ENCODE measurements at regions not wholly inside any gene's neighbourhood (a gene's known extent, or its start where the extent isn't known, plus 50 kb on each side); places are given as distances from the start of the nearest gene placed in this dataset.
A peak's percentile ranks its signal among the peaks of the same experiment; 100 is the strongest.

DNA sequence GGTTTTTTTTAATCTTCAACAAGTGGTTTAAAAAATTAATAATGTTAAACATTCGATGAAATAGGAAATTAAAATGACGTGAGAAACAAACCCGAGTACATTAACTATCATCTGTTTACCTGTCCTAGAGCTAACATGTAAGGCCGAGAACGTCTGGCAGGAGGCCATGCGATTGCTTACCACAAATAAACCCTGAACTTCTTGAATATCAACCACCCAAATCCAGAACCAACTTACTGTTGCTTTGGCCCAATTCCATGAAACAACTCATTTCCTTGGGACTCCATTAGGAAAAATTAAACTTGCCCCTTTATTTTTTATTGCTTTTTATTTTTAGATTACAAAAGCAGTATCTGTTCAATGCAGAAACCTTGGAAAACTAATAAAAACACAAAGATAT lies 228.9 kb upstream of the IRS2 start:
- Histone ChIP-seq H3K27ac (no peak overlapping the region), H3K36me3 (no peaks in the 10 kb centered on the region), H3K27me3 (no peaks in the 10 kb centered on the region), H3K4me3 (no peak overlapping the region), H3K9me3 (ENCODE audit: low read depth) (no peaks in the 10 kb centered on the region), H3K4me1 (ENCODE audit: low read depth) (peaks cover 24% of the 10 kb centered on the region)
- TF ChIP-seq, protein P1, sequence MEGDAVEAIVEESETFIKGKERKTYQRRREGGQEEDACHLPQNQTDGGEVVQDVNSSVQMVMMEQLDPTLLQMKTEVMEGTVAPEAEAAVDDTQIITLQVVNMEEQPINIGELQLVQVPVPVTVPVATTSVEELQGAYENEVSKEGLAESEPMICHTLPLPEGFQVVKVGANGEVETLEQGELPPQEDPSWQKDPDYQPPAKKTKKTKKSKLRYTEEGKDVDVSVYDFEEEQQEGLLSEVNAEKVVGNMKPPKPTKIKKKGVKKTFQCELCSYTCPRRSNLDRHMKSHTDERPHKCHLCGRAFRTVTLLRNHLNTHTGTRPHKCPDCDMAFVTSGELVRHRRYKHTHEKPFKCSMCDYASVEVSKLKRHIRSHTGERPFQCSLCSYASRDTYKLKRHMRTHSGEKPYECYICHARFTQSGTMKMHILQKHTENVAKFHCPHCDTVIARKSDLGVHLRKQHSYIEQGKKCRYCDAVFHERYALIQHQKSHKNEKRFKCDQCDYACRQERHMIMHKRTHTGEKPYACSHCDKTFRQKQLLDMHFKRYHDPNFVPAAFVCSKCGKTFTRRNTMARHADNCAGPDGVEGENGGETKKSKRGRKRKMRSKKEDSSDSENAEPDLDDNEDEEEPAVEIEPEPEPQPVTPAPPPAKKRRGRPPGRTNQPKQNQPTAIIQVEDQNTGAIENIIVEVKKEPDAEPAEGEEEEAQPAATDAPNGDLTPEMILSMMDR (IDR thresholded peaks at IDR 0.05; ENCODE audit: low read depth, low read length), result no peak
- DNase-seq (ENCODE audit: low read depth in 1 of 2, low spot score in 1 of 2), result peak in 1 of 2 donors; percentile 6

DNA sequence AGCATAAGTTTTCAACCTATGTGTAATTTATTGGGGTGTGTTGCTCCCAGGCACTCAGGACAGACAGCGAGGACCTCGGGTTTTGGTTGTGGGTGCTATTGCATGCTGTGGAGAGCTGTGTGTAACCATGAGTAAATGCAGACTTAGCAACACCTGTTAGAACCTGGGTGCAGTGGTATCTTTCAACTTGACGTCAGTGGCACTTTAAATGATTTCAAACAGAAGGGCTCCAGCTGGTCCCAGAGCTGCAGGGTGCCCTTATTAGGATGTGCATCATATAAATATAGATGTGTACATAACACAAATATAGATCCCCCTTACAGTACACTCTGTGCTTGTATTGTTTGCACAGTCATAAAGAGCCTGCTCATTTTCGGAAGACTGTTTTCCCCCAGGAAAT lies 228.3 kb upstream of the IRS2 start:
- no peak for DNase-seq (ENCODE audit: low read depth in 1 of 2, low spot score in 1 of 2)
- H3K27me3 ChIP-seq, result no peaks in the 10 kb centered on the region
- peaks cover 25% of the 10 kb centered on the region for H3K4me1 ChIP-seq (ENCODE audit: low read depth)
- no peaks in the 10 kb centered on the region for H3K36me3 ChIP-seq
- no peaks in the 10 kb centered on the region for H3K9me3 ChIP-seq (ENCODE audit: low read depth)
- H3K4me3 ChIP-seq, result no peak overlapping the region
- TF ChIP-seq, protein P1 (IDR thresholded peaks at IDR 0.05; ENCODE audit: low read depth, low read length), result no peak
- H3K27ac ChIP-seq, result no peak overlapping the region

DNA sequence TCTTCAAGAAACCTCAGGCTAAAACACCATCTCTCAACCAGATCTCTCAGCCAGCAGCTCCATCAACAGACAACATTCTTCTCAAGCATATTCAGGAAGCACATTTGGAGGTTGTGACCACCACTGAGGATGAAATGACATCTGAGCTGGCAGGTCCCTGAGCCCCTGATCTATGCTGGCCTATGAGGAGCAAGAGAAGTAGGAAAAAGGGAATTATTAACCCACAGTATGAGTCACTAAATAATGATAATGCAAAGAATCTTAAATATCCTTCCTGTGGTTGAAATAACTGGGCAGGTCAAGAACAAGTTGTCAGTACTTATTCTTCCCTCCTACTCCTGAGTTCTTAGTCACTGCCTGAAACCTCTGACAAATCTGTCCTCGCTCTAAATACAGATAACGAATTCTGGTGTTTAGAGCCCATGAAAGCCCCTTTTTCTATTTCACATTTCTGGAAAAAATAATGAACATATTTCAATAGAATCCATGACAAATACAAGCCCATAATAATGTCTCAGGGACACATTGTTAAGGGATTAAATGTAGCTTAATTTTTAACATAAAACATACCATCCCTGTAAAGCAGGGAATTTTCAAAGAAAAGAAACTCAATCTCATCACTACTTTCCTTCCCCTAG lies 225.8 kb upstream of the IRS2 start:
- no peak overlapping the region for H3K27ac ChIP-seq
- H3K4me3 ChIP-seq, result no peak overlapping the region
- H3K9me3 ChIP-seq (ENCODE audit: low read depth), result no peaks in the 10 kb centered on the region
- H3K36me3 ChIP-seq, result no peaks in the 10 kb centered on the region
- TF ChIP-seq, protein P1 (IDR thresholded peaks at IDR 0.05; ENCODE audit: low read depth, low read length), result no peak
- H3K4me1 ChIP-seq (ENCODE audit: low read depth), result peaks cover 25% of the 10 kb centered on the region
- no peaks in the 10 kb centered on the region for H3K27me3 ChIP-seq
- DNase-seq (ENCODE audit: low read depth in 1 of 2, low spot score in 1 of 2), result peak in 1 of 2 donors; percentile 97

DNA sequence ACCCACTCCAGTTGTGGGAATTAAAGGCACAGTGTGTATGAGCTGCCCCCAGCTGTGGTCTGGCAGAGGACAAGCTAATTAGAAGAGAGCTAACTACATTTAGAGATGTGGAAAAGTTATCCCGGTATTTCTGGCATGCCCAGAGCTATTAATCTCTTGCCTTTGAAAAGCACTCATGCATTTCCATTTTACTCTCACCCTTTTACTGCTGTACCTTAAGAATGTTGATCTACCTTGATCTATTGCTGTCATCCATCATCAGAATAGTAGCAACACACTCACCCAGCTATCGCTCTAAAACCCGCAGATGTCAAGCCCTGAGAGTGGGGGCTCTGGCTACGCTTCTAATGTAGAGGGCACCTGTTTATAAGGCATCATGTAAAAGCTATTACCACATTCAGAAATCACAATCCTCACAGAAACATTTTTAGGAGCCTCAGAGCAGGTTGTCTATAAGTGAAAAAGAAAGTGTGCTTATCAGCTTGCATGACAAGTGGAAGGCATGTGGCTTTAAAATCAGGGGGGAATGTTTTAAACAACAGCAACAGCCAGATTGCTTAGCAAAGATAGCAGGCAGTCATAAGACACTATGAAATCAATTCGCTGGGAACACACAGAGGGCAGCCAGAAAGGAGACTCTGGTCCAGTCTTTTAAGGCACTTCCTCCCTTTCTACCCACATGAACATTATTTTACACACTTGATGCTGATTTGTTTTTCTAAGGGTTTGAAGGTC lies 224.2 kb upstream of the IRS2 start:
- Histone ChIP-seq H3K36me3 (no peaks in the 10 kb centered on the region), H3K27ac (peak overlapping the region; percentile 40), H3K9me3 (ENCODE audit: low read depth) (no peaks in the 10 kb centered on the region), H3K27me3 (no peaks in the 10 kb centered on the region), H3K4me3 (no peak overlapping the region), H3K4me1 (ENCODE audit: low read depth) (peaks cover 25% of the 10 kb centered on the region)
- TF ChIP-seq, protein P1 (IDR thresholded peaks at IDR 0.05; ENCODE audit: low read depth, low read length), result no peak
- DNase-seq (ENCODE audit: low read depth in 1 of 2, low spot score in 1 of 2), result peak in 1 of 2 donors; percentile 29

DNA sequence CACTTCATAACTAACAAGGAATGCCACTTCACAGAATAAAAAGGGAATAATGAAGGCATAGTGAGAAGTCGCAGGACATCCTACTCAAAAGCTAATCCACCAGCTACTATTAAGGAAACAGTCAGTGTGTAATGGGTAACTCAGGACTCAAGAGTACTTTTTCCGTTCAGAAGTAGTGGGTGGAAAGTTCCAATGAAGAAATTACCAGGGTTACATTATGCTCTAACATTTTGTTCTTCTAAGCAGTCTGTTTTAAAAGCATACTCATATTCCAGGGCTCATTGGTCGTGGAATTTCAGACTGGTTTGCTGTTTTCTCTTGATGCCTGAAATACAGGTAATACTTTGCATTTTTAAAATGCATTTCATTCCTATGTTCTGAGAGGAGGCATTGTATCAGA lies 222.4 kb upstream of the IRS2 start:
- H3K4me3 ChIP-seq, result no peak overlapping the region
- no peaks in the 10 kb centered on the region for H3K9me3 ChIP-seq (ENCODE audit: low read depth)
- no peaks in the 10 kb centered on the region for H3K27me3 ChIP-seq
- no peak for DNase-seq (ENCODE audit: low read depth in 1 of 2, low spot score in 1 of 2)
- H3K4me1 ChIP-seq (ENCODE audit: low read depth), result peaks cover 14% of the 10 kb centered on the region
- H3K36me3 ChIP-seq, result no peaks in the 10 kb centered on the region
- TF ChIP-seq, protein P1 (IDR thresholded peaks at IDR 0.05; ENCODE audit: low read depth, low read length), result no peak
- H3K27ac ChIP-seq, result no peak overlapping the region

All from cardiac muscle cell (in vitro differentiated cells and primary cell).